ENCODE measurements at regions not wholly inside any gene's neighbourhood (a gene's known extent, or its start where the extent isn't known, plus 50 kb on each side); places are given as distances from the start of the nearest gene placed in this dataset.

DNA sequence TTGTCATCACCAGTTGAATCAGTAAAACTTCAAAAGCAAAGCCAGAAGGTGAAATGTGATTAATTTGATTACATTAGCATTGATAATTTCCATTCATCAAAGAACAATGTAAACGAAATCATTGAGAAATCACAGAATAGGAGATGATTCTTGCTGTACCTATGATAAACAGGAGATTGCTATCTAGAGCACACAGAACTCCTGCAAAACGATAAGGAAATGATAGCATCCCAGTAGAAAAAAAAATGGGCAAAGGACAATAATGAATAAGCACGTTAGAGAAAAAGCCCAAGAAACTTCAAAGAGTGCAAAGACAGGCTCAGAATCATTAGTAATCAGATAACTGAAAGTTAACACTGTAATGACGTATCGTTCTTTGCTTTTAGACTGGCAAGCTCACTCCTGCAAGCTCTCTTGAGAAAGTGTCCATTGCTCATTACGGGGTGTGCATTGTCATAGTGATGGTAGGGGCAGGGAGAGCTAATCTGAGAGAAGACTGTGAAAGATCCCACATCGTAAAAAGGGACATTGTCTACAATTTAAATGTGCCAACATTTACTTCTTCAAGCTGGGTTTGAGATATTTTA lies 143.6 kb downstream of the SPP2 start:
- DNase-seq (ENCODE audit: low read depth, low spot score) = no peak

DNA sequence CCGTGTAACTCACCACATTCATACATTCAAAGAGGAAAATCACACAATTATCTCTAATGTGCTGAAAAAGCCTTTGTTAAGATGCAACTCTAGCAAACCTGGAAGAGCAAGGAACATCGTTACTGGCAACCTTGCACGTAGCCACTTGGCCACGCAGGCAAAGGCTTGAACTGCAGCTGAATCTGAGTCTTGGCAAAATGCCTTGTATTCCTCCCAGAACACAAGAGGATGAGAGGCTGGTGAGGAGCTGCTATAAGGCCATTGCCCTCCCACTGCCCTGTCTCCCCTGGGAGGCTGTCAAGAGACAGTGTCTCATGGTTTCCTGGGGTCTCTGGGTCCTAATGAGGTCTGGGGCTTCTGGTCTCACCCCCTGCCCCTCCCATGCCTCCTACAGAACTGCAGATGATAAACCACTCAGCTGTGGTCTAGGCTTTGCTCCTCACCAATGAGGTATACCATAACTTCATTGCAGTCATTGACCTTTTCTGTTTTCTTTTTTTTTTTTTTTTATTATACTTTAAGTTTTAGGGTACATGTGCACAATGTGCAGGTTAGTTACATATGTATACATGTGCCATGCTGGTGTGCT lies 141.4 kb downstream of the SPP2 start:
- DNase-seq (ENCODE audit: low read depth, low spot score) = no peak

DNA sequence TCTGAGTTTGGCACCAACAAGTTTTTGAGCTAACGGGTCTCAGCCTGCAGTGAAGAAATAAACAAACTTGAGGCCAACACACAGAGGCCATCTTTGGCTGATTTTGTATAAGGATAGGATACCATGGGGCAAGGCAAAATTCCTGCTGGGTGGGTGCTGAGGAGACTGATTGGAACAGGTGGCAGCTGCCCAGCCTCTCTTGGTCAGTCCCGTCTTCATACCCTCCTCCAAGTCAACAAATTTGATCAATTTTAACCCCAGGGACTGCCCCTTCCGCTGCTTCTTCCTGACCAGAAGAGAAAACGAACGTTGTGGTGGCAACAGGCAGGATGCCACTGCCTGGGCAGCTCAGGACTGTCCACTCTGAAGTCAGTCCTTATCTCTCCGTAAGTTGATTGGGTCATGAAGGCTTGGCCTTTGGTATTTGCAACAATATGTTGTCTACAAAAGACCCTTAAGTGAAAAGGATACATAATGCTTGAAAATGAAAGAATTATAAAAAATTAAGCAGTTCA lies 139.3 kb downstream of the SPP2 start:
- no peak for DNase-seq (ENCODE audit: low read depth, low spot score)

DNA sequence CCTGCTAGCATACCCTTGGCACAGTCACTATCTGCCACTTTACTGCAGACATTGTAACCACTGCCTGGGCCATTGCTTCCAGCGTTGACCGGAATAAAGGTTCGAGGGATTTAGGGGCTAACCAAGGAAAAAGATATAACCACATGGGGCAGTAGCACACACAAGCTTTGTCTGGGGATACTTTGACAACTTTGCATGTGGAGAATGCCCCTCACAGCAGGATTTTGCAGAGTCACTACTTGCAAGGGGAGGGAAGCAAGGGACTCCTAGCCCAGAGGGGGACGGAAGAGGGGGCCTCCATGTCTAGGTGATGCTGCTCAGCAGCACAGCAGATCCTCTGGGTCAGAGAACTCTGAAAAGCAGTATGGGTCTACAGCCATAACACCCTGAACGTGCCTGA lies 138.7 kb downstream of the SPP2 start:
- no peak for DNase-seq (ENCODE audit: low read depth, low spot score)

DNA sequence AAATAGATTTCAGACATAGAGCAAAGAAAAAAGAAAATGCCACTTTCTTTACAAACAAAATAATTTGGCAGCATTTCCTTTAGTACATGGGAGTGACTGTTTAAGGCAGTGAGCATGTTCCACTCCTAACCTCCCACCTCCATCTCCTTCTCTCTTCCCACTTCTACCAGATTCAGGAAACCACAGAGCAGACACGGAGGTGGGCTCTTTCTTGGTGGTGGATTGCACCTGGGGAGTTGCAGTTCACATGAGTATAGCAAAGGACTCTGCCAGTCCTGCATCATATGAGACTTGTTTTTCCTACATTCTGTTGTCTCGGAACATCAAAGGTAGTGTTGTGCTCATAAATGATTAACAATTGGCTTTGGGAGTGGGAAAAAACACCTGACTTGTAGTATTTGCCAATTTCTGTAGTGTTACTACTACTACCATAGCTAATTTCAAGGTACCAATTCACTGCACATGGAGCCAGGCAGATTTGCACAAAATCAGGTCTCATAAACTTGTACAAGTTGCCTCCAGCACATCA lies 137.2 kb downstream of the SPP2 start:
- no peak for DNase-seq (ENCODE audit: low read depth, low spot score)

DNA sequence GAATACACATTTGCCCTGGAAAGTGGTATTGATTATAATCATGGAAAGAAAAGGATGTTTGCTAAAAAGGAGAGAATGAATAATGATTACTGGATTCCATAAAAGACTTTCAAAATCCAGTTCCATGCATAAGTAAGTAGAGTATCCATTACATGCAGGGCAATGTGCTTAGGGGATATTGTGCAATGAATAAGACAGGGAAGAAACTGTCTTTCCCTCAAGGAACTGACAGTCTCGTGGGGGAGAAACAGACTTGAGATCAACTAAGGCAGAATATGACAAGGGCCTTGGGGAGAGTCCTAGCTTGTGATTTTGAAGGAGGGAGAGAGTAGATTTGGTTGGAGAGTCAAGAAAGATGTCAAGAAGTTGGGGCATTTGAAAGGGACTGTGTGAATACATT lies 130.6 kb downstream of the SPP2 start:
- DNase-seq (ENCODE audit: low read depth, low spot score) = no peak

DNA sequence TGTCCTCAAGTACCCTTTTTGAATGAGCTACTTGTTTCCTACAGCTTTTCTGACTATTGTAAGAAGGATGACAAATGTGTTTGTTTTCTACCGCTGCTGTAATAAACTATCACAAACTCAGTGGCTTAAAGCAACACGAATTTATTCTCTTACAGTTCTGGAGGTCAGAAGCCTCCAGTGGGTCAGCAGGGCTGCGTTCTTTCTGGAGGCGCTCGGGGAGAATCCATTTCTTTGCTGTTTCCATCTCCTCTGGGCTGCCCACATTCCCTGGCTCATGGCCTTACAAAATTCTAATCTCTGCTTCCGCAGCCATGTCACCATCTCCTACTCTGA lies 128.5 kb downstream of the SPP2 start:
- no peak for DNase-seq (ENCODE audit: low read depth, low spot score)

DNA sequence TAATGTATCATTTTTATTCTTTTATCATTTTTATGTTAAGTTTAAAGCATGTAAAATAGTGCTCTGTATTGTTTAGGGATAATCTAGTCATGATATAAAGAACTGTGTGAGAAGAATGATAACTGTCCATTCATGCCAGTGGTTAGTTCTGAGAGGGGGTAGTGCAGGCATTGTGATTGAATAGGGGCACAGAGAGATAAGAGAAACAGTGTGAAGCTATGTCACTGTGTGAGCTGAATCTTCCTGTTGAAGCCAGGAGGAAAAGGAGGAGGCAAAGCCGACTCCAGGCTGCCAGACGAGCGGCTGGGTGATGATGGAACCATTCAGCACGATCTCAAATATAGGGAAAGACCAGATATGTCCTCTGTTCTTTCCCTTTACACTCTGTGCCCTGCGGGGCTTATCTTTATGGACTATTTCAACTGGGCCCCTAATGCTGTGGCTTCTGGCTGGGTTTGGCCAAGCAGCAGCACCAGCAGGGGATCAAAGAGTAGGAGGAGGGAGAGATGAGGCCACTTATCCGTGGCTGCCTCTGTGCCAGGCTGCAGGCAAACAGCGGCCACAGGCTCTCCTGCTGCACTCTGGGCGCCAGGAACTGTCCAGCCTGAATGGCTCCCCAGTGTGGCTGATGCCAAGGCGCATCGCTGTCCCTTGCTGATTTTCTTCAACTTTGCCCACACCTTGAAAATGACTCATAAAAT lies 128.0 kb downstream of the SPP2 start:
- DNase-seq (ENCODE audit: low read depth, low spot score) = no peak

DNA sequence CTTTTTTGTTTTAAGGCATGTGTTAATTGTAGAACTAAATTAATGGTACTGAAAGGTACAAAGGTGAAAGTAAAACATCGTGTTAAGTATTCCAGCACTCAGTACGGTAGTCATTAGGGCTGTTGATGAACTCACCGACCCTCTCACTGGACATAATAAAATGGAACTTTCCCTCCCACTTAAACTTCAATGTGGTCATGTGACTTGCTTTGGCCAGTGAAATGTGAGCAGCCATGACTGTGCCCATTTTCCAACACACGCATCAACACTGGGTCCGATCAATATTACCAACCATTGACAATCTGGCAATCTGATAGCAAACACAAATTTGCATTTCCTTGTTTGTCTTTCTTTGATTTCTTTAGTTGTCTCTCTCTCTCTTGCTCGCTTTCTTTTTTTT lies 125.1 kb downstream of the SPP2 start:
- no peak for DNase-seq (ENCODE audit: low read depth, low spot score)

DNA sequence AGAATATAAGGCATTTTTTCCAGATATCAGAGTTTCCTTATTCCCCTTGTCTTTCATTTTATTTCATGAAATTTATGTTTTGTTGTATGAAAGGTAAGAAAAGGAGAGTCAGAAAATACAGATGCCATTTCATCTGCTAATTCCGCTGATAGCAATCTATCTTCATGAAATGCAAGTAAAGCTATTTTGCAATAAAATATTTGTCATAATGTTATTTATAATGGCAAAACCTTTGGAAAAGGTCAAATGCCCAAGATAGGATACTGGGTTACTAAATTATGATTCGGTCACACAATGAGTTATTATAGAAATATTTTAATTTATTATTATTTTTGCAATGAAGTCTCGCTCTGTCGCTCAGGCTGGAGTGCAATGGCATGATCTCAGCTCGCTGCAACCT lies 124.2 kb downstream of the SPP2 start:
- no peak for DNase-seq (ENCODE audit: low read depth, low spot score)

DNA sequence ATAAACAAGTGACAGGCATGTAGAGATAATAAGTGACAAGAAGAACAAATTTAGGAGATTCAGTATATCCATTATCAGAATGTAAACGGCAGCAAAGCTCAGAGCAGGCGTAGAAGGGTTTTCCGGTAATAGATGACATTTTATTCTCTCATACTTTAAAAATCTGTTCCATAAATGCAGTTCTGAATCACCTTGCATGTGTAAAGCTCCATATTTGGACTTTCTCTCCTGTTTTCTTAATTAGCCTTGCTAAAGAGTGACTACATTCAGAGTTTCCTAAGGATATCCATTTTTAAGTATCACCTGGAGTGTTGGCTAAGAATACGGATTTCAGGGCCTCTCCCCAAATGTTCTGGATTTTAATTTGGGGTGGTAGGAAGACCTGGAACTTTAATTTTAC lies 122.0 kb downstream of the SPP2 start:
- DNase-seq (ENCODE audit: low read depth, low spot score) = no peak

DNA sequence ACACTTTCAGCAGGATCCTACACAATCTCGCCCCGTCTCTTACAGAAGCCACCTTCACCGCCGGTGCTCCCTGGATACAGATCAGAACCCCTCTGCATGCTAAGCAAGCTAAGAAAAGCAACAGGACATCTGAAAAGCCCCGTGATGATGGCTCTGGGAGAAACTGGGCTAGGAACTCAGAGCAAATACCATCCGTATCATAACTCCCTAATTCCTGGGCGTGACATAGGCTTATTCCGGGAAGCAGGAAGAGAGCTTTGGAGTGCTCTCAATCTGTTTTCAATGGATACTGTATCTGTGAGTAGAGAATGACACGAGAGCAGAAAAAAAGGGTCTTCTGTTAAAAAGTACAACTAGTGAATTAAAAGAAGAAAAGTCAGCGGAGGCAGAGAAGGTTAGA lies 121.6 kb downstream of the SPP2 start:
- no peak for DNase-seq (ENCODE audit: low read depth, low spot score)

DNA sequence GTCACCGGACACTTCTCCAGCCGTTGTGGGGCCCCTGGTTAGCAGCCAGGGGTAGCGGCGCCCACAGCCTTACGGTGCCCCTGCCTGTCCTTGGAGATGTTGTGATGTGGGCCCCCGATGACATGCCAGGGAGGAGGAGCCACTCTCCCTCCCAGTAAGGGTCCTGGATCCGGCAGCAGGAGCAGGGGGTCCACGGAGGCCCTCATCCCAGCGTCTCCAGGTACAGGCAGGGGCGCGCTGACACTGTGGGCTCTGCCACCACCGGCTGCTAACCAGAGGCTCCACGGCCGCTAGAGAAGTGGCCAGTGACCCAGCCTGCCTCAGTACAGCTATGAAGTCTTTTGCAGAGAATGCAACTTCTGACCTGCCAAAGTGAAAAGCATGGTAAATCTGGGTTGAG lies 121.2 kb downstream of the SPP2 start:
- no peak for DNase-seq (ENCODE audit: low read depth, low spot score)

DNA sequence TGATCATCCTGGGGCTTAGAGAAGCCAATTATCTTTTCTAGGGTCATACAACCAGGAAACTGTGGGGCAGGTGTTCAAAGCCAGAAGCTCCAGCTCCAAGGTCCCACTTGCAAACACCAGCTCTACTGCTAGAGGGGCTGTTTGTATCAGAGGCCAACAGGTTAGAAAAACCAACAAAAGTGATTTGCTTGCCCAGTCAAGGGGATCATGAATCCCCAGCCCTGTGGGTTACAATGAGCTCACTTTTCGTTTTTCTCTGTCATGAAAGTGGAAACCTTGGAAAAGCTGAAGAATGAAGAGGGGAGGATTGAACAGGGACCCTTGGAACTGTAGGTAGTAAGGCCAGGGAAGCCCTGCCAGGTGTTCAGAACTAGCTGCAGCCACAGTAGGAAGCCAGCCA lies 119.2 kb downstream of the SPP2 start:
- DNase-seq (ENCODE audit: low read depth, low spot score) = no peak

DNA sequence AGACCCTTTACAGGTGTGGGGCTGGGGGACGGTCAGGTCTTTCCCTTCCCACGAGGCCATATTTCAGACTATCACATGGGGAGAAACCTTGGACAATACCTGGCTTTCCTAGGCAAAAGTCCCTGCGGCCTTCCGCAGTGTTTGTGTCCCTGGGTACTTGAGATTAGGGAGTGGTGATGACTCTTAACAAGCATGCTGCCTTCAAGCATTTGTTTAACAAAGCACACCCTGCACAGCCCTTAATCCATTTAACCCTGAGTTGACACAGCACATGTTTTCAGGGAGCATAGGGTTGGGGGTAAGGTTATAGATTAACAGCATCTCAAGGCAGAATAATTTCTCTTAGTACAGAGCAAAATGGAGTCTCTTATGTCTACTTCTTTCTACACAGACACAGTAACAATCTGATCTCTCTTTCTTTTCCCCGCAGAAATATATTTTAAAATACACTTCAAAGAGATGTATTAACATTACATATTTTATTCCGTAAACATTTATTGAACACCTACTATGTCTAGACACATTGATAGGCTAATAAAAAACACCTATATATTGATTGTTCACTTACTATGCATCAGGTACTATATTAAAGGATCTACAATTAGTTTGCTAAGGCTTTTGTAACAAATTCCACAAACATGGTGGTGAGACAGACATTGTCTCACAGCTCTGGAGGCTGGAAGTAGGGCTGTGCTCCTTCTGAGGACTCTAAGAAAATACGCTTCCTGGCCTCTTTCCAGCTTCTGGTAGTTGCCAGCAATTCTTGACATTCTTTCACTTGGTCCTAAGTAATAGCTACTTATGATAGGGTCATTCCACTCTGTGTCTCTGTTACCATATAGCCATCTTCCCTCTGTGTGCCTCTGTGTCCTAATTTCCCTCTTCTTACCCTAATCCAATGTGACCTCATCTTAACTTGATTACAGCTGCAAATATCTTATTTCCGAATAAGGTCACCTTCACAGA lies 118.4 kb downstream of the SPP2 start:
- peak; percentile 41 for DNase-seq (ENCODE audit: low read depth, low spot score)

DNA sequence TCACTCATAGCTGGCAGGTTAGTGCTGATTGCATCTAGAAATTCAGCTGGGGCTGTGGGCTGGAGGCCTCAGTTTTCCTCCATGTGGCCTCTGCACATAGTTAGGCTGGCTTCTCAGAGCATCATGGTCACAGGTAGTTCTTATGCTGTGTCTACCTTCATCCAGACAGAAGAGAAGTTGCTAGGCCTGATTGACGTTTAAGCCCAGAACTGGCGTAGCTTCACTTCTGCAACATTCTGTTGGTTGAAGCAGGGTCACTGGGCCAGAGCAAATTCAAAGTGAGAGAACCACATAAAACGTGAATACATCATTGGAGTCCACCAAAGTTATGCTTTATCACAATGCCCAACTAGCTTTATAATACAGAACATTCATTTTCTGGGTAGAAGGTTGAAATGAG lies 116.0 kb downstream of the SPP2 start:
- DNase-seq (ENCODE audit: low read depth, low spot score) = no peak

DNA sequence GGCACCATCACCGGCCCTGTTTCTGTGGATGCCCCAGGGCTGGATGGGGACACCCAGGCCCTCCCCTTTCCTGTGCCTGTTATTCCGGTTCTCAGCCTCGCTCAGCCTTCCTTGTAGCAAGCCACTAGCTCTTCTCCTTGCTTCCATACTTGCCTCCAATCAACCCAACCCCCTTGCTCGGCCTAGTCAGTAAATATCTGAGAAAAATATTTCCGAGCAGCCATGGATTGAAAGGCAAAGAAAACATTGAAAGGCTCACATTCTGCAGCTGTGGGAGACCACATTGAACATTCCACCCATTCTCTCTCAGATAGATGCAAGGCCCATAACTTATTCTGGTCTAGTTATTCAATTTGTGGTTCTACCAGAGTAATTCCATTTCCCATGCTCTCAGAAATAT lies 114.9 kb downstream of the SPP2 start:
- DNase-seq (ENCODE audit: low read depth, low spot score) = no peak

DNA sequence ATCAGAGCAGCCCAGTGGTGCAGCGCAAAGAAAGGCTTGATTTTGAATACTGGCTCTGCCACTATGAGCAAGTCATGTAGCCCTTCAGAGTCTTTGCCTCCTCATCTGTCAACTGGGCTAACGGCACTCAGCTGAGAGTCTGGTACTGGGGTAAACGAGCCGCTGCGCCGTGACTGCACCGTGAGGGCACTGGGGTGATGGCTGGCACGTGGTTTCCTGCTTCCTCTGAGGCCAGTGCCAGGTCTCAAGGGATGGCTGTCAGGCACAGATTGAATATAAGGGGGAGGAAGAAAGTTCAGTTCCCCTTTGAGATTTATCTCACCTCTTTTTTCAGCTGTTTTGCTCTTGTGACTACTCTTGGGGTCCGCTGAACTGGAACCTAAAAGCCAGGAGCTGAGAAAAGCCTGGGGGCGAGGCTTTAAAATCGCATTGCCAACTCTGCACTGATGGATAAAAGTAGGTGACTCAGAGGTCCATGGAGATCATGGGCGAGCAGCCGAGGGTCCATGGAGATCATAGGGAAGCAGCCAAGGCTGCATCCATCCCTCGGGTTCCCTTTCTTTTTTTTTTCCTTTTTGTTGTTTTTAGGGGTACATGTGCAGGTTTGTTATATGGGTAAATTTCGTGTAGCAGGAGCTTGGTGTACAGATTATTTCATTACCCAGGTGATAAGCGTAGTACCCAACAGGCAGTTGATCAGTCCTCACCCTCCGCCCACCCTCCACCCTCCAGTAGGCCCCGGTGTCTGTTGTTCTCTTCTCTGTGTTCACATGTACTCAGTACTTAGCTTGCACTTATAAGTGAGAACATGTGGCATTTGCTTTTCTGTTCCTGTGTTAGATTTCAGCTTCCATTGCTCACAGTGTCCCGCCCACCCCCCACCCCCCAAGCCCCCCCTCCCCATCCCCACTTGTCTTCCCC lies 114.3 kb downstream of the SPP2 start:
- no peak for DNase-seq (ENCODE audit: low read depth, low spot score)

DNA sequence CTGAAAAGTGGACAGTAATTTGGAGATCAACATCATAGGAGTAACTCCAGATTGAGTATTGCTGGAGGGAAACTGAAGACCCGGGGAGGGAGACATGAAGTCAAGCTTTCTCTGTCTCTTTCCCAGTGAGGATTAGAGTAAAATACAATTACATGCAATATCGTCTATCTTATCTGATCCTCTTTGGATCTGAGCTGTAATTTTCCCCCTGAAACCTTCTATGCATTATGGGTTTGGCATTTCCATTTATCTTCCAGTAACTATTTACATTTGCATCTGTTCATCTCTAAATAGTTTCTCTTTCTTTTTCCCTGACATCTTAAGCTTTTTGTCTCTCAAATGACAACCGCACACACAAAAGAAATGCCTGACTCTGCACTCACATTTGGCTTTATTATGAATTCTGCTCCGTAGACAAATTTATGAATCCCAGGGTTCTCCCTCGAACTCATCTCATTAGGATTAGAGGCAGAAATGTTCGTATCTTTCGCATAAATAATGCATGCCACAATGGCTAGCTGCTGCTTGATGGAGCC lies 113.1 kb downstream of the SPP2 start:
- DNase-seq (ENCODE audit: low read depth, low spot score) = no peak

DNA sequence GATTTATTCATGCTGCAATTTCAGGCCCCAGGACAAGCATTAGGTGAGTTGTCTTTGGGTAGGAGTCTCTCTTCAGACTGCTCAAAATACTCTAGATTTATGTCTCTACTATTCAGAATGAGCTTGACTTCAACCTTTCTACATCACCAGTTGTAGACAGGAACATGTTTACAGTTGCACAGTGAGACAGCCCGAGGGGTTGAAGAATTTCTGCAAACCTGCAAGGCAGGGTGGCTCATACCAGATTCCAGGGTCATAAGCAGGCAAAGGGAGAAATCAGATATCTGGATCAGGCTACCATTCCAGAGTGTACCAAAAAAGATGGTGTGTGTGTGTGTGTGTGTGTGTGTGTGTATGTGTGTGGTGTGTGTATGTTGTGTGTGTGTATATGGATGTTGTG lies 112.4 kb downstream of the SPP2 start:
- no peak for DNase-seq (ENCODE audit: low read depth, low spot score)

DNA sequence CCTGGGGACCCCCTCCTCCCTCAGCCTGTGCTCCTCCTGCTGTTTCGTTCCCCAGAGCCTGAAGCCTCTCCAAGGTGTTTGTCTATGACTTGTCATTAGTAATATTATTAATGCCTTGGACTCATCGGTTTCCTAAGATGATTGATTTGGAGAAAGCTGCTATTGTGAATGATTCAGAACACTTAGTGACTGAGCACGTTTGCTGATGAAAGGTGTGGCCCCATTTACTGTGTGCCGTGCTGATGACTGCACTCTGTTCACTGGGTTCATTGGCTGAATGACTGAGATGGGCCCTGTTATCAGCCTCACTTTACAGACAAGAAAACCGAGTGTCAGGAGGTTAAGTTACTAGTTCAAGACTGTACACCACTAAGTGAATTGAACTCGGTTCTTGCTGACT lies 111.4 kb downstream of the SPP2 start:
- no peak for DNase-seq (ENCODE audit: low read depth, low spot score)

Measured in smooth muscle cell of the brain vasculature (primary cell).